HEK293T (cell line): ENCODE measurements at regions not wholly inside any gene's neighbourhood (a gene's known extent, or its start where the extent isn't known, plus 50 kb on each side); places are given as distances from the start of the nearest gene placed in this dataset.

ENCODE experiments used
- ARNT ChIP-seq: fragments of 450-650 bp; IDR thresholded peaks from 2 replicates; pipeline ENCODE4 v1.6.1; 2017; ENCODE audit warnings: mild to moderate bottlenecking
- ELF4 ChIP-seq: fragments of 450-650 bp; IDR thresholded peaks from 2 replicates; pipeline ENCODE4 v1.6.1; 2017; ENCODE audit warnings: antibody characterized with exemption
- FOXA1 ChIP-seq: fragments of 450-650 bp; IDR thresholded peaks from 2 replicates; pipeline ENCODE4 v1.6.1; 2016; ENCODE audit warnings: mild to moderate bottlenecking
- HDGF ChIP-seq: fragments of 450-650 bp; IDR thresholded peaks from 2 replicates; pipeline ENCODE4 v1.6.1; 2017; ENCODE audit warnings: antibody characterized with exemption, borderline replicate concordance
- SP1 ChIP-seq: fragments of 450-650 bp; IDR thresholded peaks from 2 replicates; pipeline ENCODE4 v1.6.1; 2017
- TF ChIP-seq, protein P1 (sequence below): fragments of 450-650 bp; IDR thresholded peaks from 2 replicates; pipeline ENCODE4 v1.6.1; 2016

DNA sequence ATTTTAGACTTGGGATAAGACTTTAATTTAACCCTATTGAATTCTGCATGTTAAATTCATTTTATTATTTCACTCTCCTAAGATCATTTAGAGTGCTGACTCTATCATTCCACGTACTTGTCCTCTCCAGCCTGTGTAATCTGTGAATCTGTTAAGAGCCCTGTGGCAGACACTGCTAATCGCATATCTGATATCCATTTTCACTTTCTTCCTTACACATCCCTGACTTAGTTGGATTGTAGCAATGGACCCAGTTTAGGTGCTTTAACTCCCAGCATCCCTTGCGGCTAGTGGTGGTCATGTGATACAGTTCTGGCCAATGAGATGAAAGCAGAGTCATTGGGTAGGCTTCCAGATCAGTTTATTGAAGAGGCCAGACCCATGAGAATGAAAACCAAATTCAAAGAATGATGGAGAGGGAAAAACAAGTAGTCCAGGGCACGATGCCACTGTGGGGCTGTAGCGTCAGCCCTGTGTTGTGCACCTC is 57.2 kb upstream of the SOX4 start:
- TF ChIP-seq, protein P1, sequence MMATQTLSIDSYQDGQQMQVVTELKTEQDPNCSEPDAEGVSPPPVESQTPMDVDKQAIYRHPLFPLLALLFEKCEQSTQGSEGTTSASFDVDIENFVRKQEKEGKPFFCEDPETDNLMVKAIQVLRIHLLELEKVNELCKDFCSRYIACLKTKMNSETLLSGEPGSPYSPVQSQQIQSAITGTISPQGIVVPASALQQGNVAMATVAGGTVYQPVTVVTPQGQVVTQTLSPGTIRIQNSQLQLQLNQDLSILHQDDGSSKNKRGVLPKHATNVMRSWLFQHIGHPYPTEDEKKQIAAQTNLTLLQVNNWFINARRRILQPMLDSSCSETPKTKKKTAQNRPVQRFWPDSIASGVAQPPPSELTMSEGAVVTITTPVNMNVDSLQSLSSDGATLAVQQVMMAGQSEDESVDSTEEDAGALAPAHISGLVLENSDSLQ = no peak
- TF ChIP-seq FOXA1 (no peak), HDGF (no peak), ARNT (no peak), ELF4 (no peak), SP1 (no peak)
